GM19238 (cell line): ENCODE measurements at regions not wholly inside any gene's neighbourhood (a gene's known extent, or its start where the extent isn't known, plus 50 kb on each side); places are given as distances from the start of the nearest gene placed in this dataset.
"Not testable (repeated sequence)": the region's sequence is repeated elsewhere in the genome, so short reads cannot be mapped to it uniquely, and the experiment has no call there.

Experiments
- DNase-seq: peaks from one replicate; pipeline ENCODE4 v3.0.0; 2011; ENCODE audit warnings: low spot score; ENCODE audit not compliant: insufficient read length

- DNase-seq: no peak
Observed at GRCh38 chr12:67533159-67533558, 115.4 kb upstream of the DYRK2 start.

- no peak for DNase-seq
Observed at GRCh38 chr12:67534046-67534445, 114.5 kb upstream of the DYRK2 start.

GRCh38 chr12:67534681-67535080 lies 113.9 kb upstream of the DYRK2 start:
- no peak for DNase-seq

GRCh38 chr12:67535176-67535575 lies 113.4 kb upstream of the DYRK2 start:
- no peak for DNase-seq

GRCh38 chr12:67535971-67536370 lies 112.6 kb upstream of the DYRK2 start:
- no peak for DNase-seq

GRCh38 chr12:67539329-67539728 lies 109.2 kb upstream of the DYRK2 start:
- no peak for DNase-seq

- no peak for DNase-seq
Observed at GRCh38 chr12:67539946-67540345, 108.6 kb upstream of the DYRK2 start.

- no peak for DNase-seq
Observed at GRCh38 chr12:67540920-67541624, 107.5 kb upstream of the DYRK2 start.

GRCh38 chr12:67541625-67541991 lies 106.9 kb upstream of the DYRK2 start:
- no peak for DNase-seq

- DNase-seq: no peak
Observed at GRCh38 chr12:67543021-67543770, 105.3 kb upstream of the DYRK2 start.

- no peak for DNase-seq
Observed at GRCh38 chr12:67545298-67545697, 103.2 kb upstream of the DYRK2 start.

GRCh38 chr12:67546746-67547145 lies 101.8 kb upstream of the DYRK2 start:
- no peak for DNase-seq

GRCh38 chr12:67555075-67555717 lies 93.3 kb upstream of the DYRK2 start:
- DNase-seq: not testable (repeated sequence)

GRCh38 chr12:67558775-67559174 lies 89.8 kb upstream of the DYRK2 start:
- no peak for DNase-seq

GRCh38 chr12:67559751-67560150 lies 88.8 kb upstream of the DYRK2 start:
- no peak for DNase-seq

GRCh38 chr12:67562513-67563287 lies 85.8 kb upstream of the DYRK2 start:
- no peak for DNase-seq

GRCh38 chr12:67568055-67568454 lies 80.5 kb upstream of the DYRK2 start:
- DNase-seq: no peak

GRCh38 chr12:67572492-67572891 lies 76.1 kb upstream of the DYRK2 start:
- DNase-seq: no peak

GRCh38 chr12:67573566-67573965 lies 75.0 kb upstream of the DYRK2 start:
- no peak for DNase-seq

- DNase-seq: no peak
Observed at GRCh38 chr12:67578976-67579661, 69.4 kb upstream of the DYRK2 start.

GRCh38 chr12:67579662-67580003 lies 68.9 kb upstream of the DYRK2 start:
- no peak for DNase-seq
